ENCODE measurements at regions not wholly inside any gene's neighbourhood (a gene's known extent, or its start where the extent isn't known, plus 50 kb on each side); places are given as distances from the start of the nearest gene placed in this dataset.

DNA sequence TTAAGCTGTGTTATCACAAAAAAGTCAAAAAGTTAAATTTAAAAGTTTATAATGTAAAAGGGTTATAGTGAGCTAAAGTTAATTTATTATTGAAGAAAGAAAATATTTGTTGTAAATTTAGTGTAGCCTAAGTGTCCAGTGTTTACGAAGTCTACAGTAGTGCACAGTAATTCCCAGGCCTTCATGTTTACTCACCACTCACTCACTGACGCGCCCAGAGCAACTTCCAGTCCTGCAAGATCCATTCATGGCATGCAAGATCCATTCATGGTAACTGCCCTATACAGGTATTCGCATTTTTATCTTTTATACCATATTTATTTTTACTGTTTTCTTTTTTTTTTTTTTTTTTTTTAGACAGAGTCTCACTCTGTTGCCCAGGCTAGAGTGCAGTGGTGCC is 69.5 kb downstream of the TPRA1 start:
- no peak overlapping the region for H3K9ac ChIP-seq (ENCODE audit: low read length)
- H3K27ac ChIP-seq (ENCODE audit: low read depth, low read length) = no peak overlapping the region
- H3K36me3 ChIP-seq (ENCODE audit: control insufficient read depth in 1 of 2, insufficient read depth in 2 of 2, low read length in 2 of 2) = no peaks in the 10 kb centered on the region
- DNase-seq (ENCODE audit: low read depth, low spot score) (no peak), ATAC-seq (no peak)
- ChIA-PET POLR2A (no interaction called here), RAD21 (ENCODE audit: low non-redundant PET in 1 of 2, low total read pairs in 2 of 2, uncharacterized antibody in 2 of 2, unreplicated experiment in 2 of 2) (no interaction called here), CTCF (no interaction called here)
- intact Hi-C loops (cut with micrococcal nuclease) = no loop called here
- BruUV-seq (replicated peaks) = no TSS peak
- H3K4me3 ChIP-seq (replicated peaks in 1 of 2; ENCODE audit: low read depth in 1 of 2, low read length in 2 of 2) = no peak overlapping the region
- no peaks in the 10 kb centered on the region for H3K9me2 ChIP-seq (ENCODE audit: insufficient read depth)
- TF ChIP-seq POLR2AphosphoS5 (IDR thresholded peaks at IDR 0.05; ENCODE audit: low read depth, low read length) = no peak
- no peak for TF ChIP-seq SP1 (IDR thresholded peaks at IDR 0.05; ENCODE audit: low read depth)
- TF ChIP-seq ELF1 (IDR thresholded peaks at IDR 0.05; ENCODE audit: borderline replicate concordance, low read depth) = no peak
- TF ChIP-seq FOSL1 (IDR thresholded peaks at IDR 0.05; ENCODE audit: low read depth) = no peak
- TF ChIP-seq SRF (IDR thresholded peaks at IDR 0.05; ENCODE audit: low read depth) = no peak
- TF ChIP-seq EZH2 (IDR thresholded peaks at IDR 0.05) = no peak
- no peak for TF ChIP-seq SIN3A (IDR thresholded peaks at IDR 0.05; ENCODE audit: low read depth)
- no peak for TF ChIP-seq YY1 (IDR thresholded peaks at IDR 0.05; ENCODE audit: extremely low read depth, insufficient replicate concordance, low read depth, low read length)
- TF ChIP-seq JUND (IDR thresholded peaks at IDR 0.05) = no peak
- TF ChIP-seq, protein P1, sequence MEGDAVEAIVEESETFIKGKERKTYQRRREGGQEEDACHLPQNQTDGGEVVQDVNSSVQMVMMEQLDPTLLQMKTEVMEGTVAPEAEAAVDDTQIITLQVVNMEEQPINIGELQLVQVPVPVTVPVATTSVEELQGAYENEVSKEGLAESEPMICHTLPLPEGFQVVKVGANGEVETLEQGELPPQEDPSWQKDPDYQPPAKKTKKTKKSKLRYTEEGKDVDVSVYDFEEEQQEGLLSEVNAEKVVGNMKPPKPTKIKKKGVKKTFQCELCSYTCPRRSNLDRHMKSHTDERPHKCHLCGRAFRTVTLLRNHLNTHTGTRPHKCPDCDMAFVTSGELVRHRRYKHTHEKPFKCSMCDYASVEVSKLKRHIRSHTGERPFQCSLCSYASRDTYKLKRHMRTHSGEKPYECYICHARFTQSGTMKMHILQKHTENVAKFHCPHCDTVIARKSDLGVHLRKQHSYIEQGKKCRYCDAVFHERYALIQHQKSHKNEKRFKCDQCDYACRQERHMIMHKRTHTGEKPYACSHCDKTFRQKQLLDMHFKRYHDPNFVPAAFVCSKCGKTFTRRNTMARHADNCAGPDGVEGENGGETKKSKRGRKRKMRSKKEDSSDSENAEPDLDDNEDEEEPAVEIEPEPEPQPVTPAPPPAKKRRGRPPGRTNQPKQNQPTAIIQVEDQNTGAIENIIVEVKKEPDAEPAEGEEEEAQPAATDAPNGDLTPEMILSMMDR (IDR thresholded peaks at IDR 0.05 in 2 of 3, conservative IDR thresholded peaks at IDR 0.05 in 1 of 3; ENCODE audit: borderline replicate concordance in 1 of 3, insufficient read depth in 1 of 3, low read depth in 2 of 3, low read length in 2 of 3) = no peak
- TF ChIP-seq EGR1 (IDR thresholded peaks at IDR 0.05; ENCODE audit: low read depth) = no peak
- TF ChIP-seq, protein P2, sequence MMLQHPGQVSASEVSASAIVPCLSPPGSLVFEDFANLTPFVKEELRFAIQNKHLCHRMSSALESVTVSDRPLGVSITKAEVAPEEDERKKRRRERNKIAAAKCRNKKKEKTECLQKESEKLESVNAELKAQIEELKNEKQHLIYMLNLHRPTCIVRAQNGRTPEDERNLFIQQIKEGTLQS (IDR thresholded peaks at IDR 0.05) = no peak
- TF ChIP-seq CEBPB (IDR thresholded peaks at IDR 0.05; ENCODE audit: low read depth) = no peak
- TF ChIP-seq, protein P3, sequence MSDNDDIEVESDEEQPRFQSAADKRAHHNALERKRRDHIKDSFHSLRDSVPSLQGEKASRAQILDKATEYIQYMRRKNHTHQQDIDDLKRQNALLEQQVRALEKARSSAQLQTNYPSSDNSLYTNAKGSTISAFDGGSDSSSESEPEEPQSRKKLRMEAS (IDR thresholded peaks at IDR 0.05) = no peak
- no peak for TF ChIP-seq POLR2A (IDR thresholded peaks at IDR 0.05; ENCODE audit: borderline replicate concordance, extremely low read depth, insufficient read depth, insufficient read length)
- TF ChIP-seq CBX3 (IDR thresholded peaks at IDR 0.05; ENCODE audit: low read depth) = no peak
- TF ChIP-seq, protein P4, sequence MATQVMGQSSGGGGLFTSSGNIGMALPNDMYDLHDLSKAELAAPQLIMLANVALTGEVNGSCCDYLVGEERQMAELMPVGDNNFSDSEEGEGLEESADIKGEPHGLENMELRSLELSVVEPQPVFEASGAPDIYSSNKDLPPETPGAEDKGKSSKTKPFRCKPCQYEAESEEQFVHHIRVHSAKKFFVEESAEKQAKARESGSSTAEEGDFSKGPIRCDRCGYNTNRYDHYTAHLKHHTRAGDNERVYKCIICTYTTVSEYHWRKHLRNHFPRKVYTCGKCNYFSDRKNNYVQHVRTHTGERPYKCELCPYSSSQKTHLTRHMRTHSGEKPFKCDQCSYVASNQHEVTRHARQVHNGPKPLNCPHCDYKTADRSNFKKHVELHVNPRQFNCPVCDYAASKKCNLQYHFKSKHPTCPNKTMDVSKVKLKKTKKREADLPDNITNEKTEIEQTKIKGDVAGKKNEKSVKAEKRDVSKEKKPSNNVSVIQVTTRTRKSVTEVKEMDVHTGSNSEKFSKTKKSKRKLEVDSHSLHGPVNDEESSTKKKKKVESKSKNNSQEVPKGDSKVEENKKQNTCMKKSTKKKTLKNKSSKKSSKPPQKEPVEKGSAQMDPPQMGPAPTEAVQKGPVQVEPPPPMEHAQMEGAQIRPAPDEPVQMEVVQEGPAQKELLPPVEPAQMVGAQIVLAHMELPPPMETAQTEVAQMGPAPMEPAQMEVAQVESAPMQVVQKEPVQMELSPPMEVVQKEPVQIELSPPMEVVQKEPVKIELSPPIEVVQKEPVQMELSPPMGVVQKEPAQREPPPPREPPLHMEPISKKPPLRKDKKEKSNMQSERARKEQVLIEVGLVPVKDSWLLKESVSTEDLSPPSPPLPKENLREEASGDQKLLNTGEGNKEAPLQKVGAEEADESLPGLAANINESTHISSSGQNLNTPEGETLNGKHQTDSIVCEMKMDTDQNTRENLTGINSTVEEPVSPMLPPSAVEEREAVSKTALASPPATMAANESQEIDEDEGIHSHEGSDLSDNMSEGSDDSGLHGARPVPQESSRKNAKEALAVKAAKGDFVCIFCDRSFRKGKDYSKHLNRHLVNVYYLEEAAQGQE (IDR thresholded peaks at IDR 0.05; ENCODE audit: low read depth) = no peak
- H2AFZ ChIP-seq (ENCODE audit: low read depth, low read length, poor library complexity, severe bottlenecking) = no peak overlapping the region
- H3K27me3 ChIP-seq (ENCODE audit: insufficient read depth, low read length) = 0 out of 2 replicates have a peak, but pooled peaks cover 5% of the 10 kb centered on the region
- H3K4me2 ChIP-seq (ENCODE audit: low read length) = no peak overlapping the region
- no peaks in the 10 kb centered on the region for H3K79me2 ChIP-seq (ENCODE audit: insufficient read depth, low read length)
- no peaks in the 10 kb centered on the region for H4K20me1 ChIP-seq (ENCODE audit: insufficient read depth)
- peaks cover 0 to 10% of the 10 kb centered on the region in 2 experiments; a peak in 1 of 4 replicates for H3K4me1 ChIP-seq (ENCODE audit: control insufficient read depth in 1 of 2, insufficient read depth in 2 of 2, low read length in 2 of 2)
- no peaks in the 10 kb centered on the region for H3K9me3 ChIP-seq (ENCODE audit: control insufficient read depth in 1 of 2, insufficient read depth in 1 of 2, low read depth in 1 of 2, low read length in 2 of 2)

Data from HCT116 (cell line).